PC-9 (cell line): ENCODE measurements at regions not wholly inside any gene's neighbourhood (a gene's known extent, or its start where the extent isn't known, plus 50 kb on each side); places are given as distances from the start of the nearest gene placed in this dataset.

Experiments
- BruUV-seq: library from RNA; stranded (reverse); fragments of 400-500 nt; replicated peaks from 2 replicates; lab custom pipeline; 2021; lab: Mats Ljungman, UMichigan
- CTCF ChIA-PET: fragments of 300-600 bp; sonication (Branson Sonifier 250); formaldehyde crosslinking; loops from one replicate; lab custom pipeline; 2022; ENCODE audit warnings: antibody characterized with exemption; lab: Charles Lee
- POLR2A ChIA-PET: fragments of 300-600 bp; sonication (Branson Sonifier 250); formaldehyde crosslinking; loops from one replicate; lab custom pipeline; 2022; ENCODE audit warnings: antibody characterized with exemption; ENCODE audit not compliant: unreplicated experiment; lab: Charles Lee
- DNase-seq, 2 experiments: peaks; one replicate each; pipeline versions ENCODE4 v3.0.0 to v3.0.0-alpha.2; 2015 to 2022; ENCODE audit warnings: mixed read lengths in 1 of 2
- H2AFZ ChIP-seq: fragments of 200-600 bp; sonication (generic); 2 replicates; pipeline ENCODE4 v1.8.1; 2017; ENCODE audit warnings: antibody characterized with exemption
- H3F3A ChIP-seq: fragments of 200-600 bp; sonication (generic); 2 replicates; pipeline ENCODE4 v1.8.1; 2017; ENCODE audit warnings: antibody characterized with exemption, mild to moderate bottlenecking, low read depth; ENCODE audit not compliant: insufficient read depth
- H3K27ac ChIP-seq: fragments of 200-600 bp; sonication (generic); 2 replicates; pipeline ENCODE4 v1.6.1; 2016; ENCODE audit warnings: mixed run types
- H3K27me3 ChIP-seq: fragments of 200-600 bp; sonication (generic); 2 replicates; pipeline ENCODE4 v1.6.1; 2016; ENCODE audit warnings: low read depth, mixed run types; ENCODE audit not compliant: insufficient read depth
- H3K36me3 ChIP-seq: fragments of 200-600 bp; sonication (generic); 2 replicates; pipeline ENCODE4 v1.6.1; 2016; ENCODE audit warnings: low read depth, mixed run types
- H3K4me1 ChIP-seq: fragments of 200-600 bp; sonication (generic); replicated peaks from 2 replicates; pipeline ENCODE4 v1.6.1; 2016; ENCODE audit warnings: mixed run types; ENCODE audit not compliant: insufficient read depth
- H3K4me2 ChIP-seq: fragments of 200-600 bp; sonication (generic); 2 replicates; pipeline ENCODE4 v1.6.1; 2017; ENCODE audit warnings: mixed run types
- H3K4me3 ChIP-seq: fragments of 200-600 bp; sonication (generic); 2 replicates; pipeline ENCODE4 v1.6.1; 2016; ENCODE audit warnings: mixed run types
- H3K79me2 ChIP-seq: fragments of 200-600 bp; sonication (generic); 2 replicates; pipeline ENCODE4 v1.6.1; 2017; ENCODE audit warnings: low read depth, mixed run types
- H3K9me2 ChIP-seq: fragments of 200-600 bp; sonication (generic); 2 replicates; pipeline ENCODE4 v1.8.1; 2017; ENCODE audit warnings: mild to moderate bottlenecking; ENCODE audit not compliant: insufficient read depth
- H3K9me3 ChIP-seq: fragments of 200-600 bp; sonication (generic); 2 replicates; pipeline ENCODE4 v1.8.1; 2016; ENCODE audit warnings: low read depth; ENCODE audit not compliant: insufficient read depth
- H4K20me1 ChIP-seq: fragments of 200-600 bp; sonication (generic); 2 replicates; pipeline ENCODE4 v1.8.1; 2017; ENCODE audit not compliant: insufficient read depth
- EZH2 ChIP-seq: fragments of 200-600 bp; sonication (generic); IDR thresholded peaks from 2 replicates; pipeline ENCODE4 v1.8.0; 2017; ENCODE audit warnings: antibody characterized with exemption, low read depth
- intact Hi-C: fragments of 100-400 bp; cut with micrococcal nuclease; formaldehyde crosslinking; loops from one replicate; pipeline ENCODE4 v1.10.0; 2022; ENCODE audit not compliant: unreplicated experiment
- TF ChIP-seq, protein P1 (sequence below): fragments of 200-600 bp; sonication (generic); conservative IDR thresholded peaks from 2 replicates; pipeline ENCODE4 v1.6.1; 2017; ENCODE audit warnings: mixed run types, antibody characterized with exemption, mild to moderate bottlenecking, moderate library complexity

DNA sequence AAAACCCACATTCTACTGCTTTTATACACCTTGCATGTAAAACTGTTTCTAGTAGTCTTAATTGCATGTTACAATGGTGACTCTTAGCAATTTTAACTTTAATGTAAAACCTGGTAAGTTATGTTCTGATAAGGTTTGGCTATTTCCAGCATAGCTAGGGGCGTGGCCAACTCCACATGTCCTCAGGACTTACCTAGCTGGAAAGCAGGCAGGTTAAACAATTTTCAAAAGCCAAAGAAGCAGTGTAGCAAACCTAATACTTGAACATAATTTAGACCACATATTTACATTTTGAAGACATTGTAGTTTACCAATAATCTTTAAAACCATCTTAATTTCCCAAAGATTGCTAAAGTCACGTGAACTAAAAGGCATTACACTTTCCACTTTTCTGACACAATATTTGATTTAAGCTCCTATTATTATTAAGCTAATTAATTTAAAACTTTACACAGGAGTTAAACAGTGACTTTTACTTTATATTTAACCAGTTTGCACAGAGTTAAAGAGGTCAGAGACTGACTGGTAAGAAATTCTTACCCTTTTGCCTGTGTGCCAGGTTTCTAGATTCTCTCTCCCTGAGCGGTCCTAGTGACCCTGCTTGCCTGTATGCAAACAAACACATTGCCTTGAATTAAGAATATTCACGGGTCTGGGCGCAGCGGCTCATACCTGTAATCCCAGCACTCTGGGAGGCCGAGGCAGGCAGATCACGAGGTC, 88.2 kb downstream of the GLUD2 start:
- Histone ChIP-seq H3K27me3 (no peaks in the 10 kb centered on the region), H3K4me2 (no peak overlapping the region), H3K4me1 (no peaks in the 10 kb centered on the region), H2AFZ (no peak overlapping the region), H3K9me3 (no peaks in the 10 kb centered on the region), H3F3A (no peaks in the 10 kb centered on the region), H3K9me2 (no peaks in the 10 kb centered on the region), H3K36me3 (no peaks in the 10 kb centered on the region), H4K20me1 (no peaks in the 10 kb centered on the region), H3K27ac (no peak overlapping the region), H3K4me3 (no peak overlapping the region), H3K79me2 (no peaks in the 10 kb centered on the region)
- ChIA-PET CTCF (no interaction called here), POLR2A (no interaction called here)
- no peak for DNase-seq
- TF ChIP-seq EZH2 = no peak
- TF ChIP-seq, protein P1, sequence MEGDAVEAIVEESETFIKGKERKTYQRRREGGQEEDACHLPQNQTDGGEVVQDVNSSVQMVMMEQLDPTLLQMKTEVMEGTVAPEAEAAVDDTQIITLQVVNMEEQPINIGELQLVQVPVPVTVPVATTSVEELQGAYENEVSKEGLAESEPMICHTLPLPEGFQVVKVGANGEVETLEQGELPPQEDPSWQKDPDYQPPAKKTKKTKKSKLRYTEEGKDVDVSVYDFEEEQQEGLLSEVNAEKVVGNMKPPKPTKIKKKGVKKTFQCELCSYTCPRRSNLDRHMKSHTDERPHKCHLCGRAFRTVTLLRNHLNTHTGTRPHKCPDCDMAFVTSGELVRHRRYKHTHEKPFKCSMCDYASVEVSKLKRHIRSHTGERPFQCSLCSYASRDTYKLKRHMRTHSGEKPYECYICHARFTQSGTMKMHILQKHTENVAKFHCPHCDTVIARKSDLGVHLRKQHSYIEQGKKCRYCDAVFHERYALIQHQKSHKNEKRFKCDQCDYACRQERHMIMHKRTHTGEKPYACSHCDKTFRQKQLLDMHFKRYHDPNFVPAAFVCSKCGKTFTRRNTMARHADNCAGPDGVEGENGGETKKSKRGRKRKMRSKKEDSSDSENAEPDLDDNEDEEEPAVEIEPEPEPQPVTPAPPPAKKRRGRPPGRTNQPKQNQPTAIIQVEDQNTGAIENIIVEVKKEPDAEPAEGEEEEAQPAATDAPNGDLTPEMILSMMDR = no peak
- BruUV-seq = no TSS peak
- intact Hi-C loops = no loop called here

DNA sequence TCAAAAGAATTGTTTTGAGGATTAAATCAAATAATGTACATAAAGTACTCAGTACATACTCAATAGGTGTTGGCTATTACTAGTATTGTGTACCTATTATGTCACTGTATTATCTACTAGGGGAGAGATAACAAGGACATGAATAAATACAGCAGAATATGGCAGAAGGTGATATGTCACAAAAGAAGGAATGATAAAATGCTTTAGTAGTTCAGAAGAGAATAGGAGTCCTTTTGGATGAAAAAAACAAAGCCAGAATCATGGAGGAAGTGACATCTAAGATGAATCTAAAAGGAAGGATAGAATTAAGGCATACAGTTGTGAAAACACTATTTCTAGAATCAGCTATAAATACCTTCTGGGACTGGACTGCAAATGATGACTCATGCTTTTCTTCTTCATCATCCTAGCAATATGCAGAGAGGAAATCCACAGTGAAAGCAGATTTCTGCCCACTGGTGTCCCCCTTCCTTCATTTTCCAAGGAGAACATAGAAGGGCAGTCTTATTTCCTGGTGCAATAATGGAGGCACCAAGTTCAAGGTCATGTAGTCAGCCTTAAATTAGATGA, 98.7 kb downstream of the GLUD2 start:
- no TSS peak for BruUV-seq
- Histone ChIP-seq H3K27me3 (no peaks in the 10 kb centered on the region), H3K79me2 (no peaks in the 10 kb centered on the region), H3F3A (no peaks in the 10 kb centered on the region), H3K4me2 (no peak overlapping the region), H4K20me1 (no peaks in the 10 kb centered on the region), H3K36me3 (no peaks in the 10 kb centered on the region), H3K27ac (no peak overlapping the region), H3K4me1 (no peaks in the 10 kb centered on the region), H3K9me3 (no peaks in the 10 kb centered on the region), H3K9me2 (no peaks in the 10 kb centered on the region), H2AFZ (no peak overlapping the region), H3K4me3 (no peak overlapping the region)
- POLR2A ChIA-PET = no interaction called here
- CTCF ChIA-PET = no interaction called here
- no peak for DNase-seq
- intact Hi-C loops = no loop called here
- TF ChIP-seq EZH2 = no peak
- TF ChIP-seq, protein P1 = no peak

DNA sequence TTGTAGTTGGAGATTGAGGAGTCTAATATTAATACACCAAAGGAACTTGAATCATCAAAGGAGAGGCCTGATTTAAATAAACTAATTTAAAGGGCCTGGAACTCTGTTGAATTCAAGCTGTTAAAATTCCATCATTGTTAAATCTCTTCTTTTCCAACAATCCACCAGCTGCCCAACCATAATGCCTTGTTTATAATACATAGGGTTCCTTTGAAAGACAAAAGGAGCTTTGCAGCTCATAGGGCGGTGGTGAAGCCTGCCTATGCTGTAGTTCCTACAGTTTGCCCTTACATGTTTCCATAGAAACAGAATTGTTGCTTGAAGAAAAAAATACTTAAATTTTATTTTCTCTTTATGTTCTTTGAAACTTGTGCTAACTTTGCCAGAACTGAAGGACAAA, 102.8 kb downstream of the GLUD2 start:
- BruUV-seq = no TSS peak
- Histone ChIP-seq H3K4me1 (no peaks in the 10 kb centered on the region), H3K4me3 (no peak overlapping the region), H3K36me3 (no peaks in the 10 kb centered on the region), H3K9me3 (no peaks in the 10 kb centered on the region), H3F3A (no peaks in the 10 kb centered on the region), H4K20me1 (no peaks in the 10 kb centered on the region), H3K9me2 (no peaks in the 10 kb centered on the region), H3K79me2 (no peaks in the 10 kb centered on the region), H2AFZ (no peak overlapping the region), H3K27me3 (no peaks in the 10 kb centered on the region), H3K27ac (no peak overlapping the region), H3K4me2 (no peak overlapping the region)
- no peak for DNase-seq
- ChIA-PET CTCF (no interaction called here), POLR2A (no interaction called here)
- intact Hi-C loops = no loop called here
- TF ChIP-seq EZH2 = no peak
- TF ChIP-seq, protein P1 = no peak
